Type B pancreatic cell (in vitro differentiated cells): ENCODE measurements at regions not wholly inside any gene's neighbourhood (a gene's known extent, or its start where the extent isn't known, plus 50 kb on each side); places are given as distances from the start of the nearest gene placed in this dataset.

Experiments used
- DNase-seq: peaks from one replicate; pipeline ENCODE4 v3.0.0; 2021; ENCODE audit warnings: mixed read lengths; ENCODE audit not compliant: unreplicated experiment; ENCODE audit errors: extremely low spot score
- H3K27ac Mint-ChIP-seq: 2 replicates; pipeline ENCODE4 v1.8.0; 2021; ENCODE audit warnings: mild to moderate bottlenecking, mixed read lengths
- H3K27me3 Mint-ChIP-seq: 2 replicates; pipeline ENCODE4 v1.8.0; 2021; ENCODE audit warnings: mixed read lengths
- H3K36me3 Mint-ChIP-seq: 2 replicates; pipeline ENCODE4 v1.8.0; 2021; ENCODE audit warnings: mixed read lengths
- H3K4me1 Mint-ChIP-seq: one replicate; pipeline ENCODE4 v1.8.0; 2021; ENCODE audit warnings: mixed read lengths; ENCODE audit not compliant: unreplicated experiment
- H3K4me3 Mint-ChIP-seq: 2 replicates; pipeline ENCODE4 v1.8.0; 2021; ENCODE audit warnings: mild to moderate bottlenecking, mixed read lengths
- H3K9me3 Mint-ChIP-seq: 2 replicates; pipeline ENCODE4 v1.8.0; 2021; ENCODE audit warnings: mixed read lengths
- TF ChIP-seq, protein P1 (sequence below): fragments of 200-600 bp; sonication (generic); conservative IDR thresholded peaks from 2 replicates; pipeline ENCODE4 v1.5.0; 2021; ENCODE audit warnings: antibody characterized with exemption, mild to moderate bottlenecking

DNA sequence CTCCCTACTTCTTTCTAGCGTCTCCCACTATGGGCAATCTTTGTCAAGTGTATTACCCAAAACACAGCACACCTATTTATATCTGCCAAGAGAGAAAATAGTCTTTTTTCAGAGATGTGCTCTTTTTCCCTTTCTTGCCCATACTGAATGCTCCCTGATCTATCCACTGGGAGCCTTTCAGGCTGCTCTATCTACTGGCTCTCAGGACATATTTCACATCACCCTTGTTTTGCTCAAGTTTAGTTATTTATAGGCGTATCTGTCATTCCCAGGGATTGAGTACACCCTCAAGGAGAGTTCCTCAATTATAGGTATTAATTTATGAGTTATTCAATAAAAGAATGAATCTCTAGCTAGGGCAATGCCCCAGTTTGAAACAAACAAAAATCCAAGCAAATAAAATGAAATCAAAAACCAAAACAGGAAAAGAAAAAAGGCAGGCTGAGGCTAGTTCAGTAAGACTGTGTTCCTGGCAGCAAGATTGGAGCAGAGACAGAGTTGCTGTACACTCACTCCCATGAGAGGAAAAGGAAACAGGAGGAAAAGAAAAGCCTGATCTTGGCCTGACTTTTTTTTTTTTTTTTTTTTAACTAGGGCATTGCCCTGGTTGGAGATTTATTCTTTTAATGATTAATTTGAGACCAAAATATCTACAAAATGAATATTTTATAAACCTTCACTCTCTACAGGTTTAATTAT lies 665.9 kb upstream of the PCDH15 start:
- H3K27ac Mint-ChIP-seq = no peak overlapping the region
- DNase-seq = no peak
- TF ChIP-seq, protein P1, sequence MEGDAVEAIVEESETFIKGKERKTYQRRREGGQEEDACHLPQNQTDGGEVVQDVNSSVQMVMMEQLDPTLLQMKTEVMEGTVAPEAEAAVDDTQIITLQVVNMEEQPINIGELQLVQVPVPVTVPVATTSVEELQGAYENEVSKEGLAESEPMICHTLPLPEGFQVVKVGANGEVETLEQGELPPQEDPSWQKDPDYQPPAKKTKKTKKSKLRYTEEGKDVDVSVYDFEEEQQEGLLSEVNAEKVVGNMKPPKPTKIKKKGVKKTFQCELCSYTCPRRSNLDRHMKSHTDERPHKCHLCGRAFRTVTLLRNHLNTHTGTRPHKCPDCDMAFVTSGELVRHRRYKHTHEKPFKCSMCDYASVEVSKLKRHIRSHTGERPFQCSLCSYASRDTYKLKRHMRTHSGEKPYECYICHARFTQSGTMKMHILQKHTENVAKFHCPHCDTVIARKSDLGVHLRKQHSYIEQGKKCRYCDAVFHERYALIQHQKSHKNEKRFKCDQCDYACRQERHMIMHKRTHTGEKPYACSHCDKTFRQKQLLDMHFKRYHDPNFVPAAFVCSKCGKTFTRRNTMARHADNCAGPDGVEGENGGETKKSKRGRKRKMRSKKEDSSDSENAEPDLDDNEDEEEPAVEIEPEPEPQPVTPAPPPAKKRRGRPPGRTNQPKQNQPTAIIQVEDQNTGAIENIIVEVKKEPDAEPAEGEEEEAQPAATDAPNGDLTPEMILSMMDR = no peak
- H3K4me1 Mint-ChIP-seq = peaks cover 3% of the 10 kb centered on the region
- H3K27me3 Mint-ChIP-seq = no peaks in the 10 kb centered on the region
- H3K36me3 Mint-ChIP-seq = no peaks in the 10 kb centered on the region
- no peak overlapping the region for H3K4me3 Mint-ChIP-seq
- no peaks in the 10 kb centered on the region for H3K9me3 Mint-ChIP-seq

DNA sequence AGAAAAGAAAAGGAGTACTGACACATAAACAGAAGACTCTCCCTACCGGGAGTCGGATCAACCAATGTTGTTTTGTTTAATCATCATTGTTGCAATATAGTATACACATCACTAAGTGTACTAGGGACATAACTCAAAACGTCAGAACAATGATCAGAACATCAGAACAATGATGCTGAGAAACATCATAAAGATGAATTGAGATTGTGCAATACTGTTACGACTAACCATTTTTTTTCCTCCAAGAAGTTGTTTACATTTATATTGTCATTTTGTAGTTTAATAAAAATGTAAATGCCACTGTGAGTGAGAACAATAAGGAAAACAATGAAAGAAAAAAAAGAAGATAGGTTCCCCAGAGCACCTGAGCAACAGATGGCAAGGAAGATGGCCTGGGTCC lies 663.1 kb upstream of the PCDH15 start:
- DNase-seq = no peak
- TF ChIP-seq, protein P1 = no peak
- Mint-ChIP-seq H3K27me3 (no peaks in the 10 kb centered on the region), H3K36me3 (no peaks in the 10 kb centered on the region), H3K4me1 (peaks cover 3% of the 10 kb centered on the region), H3K9me3 (no peaks in the 10 kb centered on the region), H3K4me3 (no peak overlapping the region), H3K27ac (no peak overlapping the region)

DNA sequence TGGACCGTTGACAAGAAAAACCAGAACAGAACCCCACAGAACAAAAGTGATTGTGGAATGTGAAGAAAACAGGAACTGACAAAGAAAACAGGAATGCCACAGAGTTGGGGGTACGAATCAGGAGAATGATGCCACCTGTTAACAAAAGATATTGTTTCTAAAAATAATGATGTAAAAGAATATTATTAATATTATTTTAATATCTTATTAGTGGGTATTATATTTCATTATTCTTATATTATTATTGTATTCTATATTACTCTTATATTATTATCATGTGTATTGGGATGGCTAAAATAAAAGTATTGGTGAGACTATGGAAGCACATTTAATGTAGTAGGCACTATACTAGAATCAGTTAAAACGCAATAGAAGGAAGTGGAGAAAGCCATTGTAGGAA lies 659.0 kb upstream of the PCDH15 start:
- TF ChIP-seq, protein P1 = no peak
- Mint-ChIP-seq H3K4me3 (no peak overlapping the region), H3K27ac (no peak overlapping the region), H3K9me3 (no peaks in the 10 kb centered on the region), H3K27me3 (no peaks in the 10 kb centered on the region), H3K36me3 (no peaks in the 10 kb centered on the region), H3K4me1 (no peaks in the 10 kb centered on the region)
- no peak for DNase-seq

DNA sequence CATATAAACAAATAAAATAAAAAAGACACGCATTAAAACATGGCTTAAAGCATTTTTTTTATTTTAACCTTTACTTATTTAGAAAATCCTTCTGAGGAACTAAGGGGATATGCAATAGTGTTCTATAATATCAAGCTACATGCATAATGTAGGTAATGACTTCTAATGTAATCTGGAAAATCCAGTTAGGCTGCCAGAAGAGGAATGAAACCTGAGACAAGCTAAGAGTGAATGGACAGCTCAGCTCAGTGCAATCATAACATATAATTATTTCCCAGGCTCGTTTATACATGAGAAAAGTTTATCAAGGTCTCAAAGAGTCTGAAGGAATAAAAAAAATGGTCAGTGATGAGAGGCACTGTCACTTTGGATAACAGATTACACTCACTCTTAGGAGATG lies 649.0 kb upstream of the PCDH15 start:
- no peak overlapping the region for H3K27ac Mint-ChIP-seq
- H3K36me3 Mint-ChIP-seq = no peaks in the 10 kb centered on the region
- H3K4me1 Mint-ChIP-seq = no peaks in the 10 kb centered on the region
- TF ChIP-seq, protein P1 = no peak
- no peak overlapping the region for H3K4me3 Mint-ChIP-seq
- no peak for DNase-seq
- H3K9me3 Mint-ChIP-seq = peaks cover 4% of the 10 kb centered on the region
- H3K27me3 Mint-ChIP-seq = no peaks in the 10 kb centered on the region

DNA sequence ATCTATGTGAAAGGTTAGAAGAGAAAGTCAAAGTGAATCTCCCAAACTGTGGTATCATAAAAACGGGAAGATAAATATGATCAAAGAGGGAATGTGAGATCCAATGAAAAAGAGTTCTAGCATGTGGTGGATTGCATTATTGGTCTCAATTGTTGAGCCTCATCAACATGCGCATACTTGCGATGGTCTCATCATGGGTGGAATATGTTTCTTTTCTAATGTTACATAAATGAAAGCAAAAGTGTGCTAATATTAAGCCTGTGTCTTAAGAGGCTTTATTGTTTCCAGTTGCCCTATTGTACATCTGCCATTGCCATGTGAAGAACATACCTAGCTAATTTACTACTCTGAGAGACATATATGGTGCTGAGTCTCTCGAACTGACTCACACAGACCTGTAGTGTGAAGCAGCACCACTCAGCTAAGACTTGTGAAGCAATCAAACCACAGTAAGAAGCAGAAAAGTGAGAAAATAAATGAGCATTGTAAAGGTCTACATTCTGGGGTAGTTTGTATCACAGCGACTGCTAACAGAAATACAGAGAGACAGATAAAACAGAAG lies 645.5 kb upstream of the PCDH15 start:
- Mint-ChIP-seq H3K27me3 (peaks cover 5% of the 10 kb centered on the region), H3K4me1 (no peaks in the 10 kb centered on the region), H3K4me3 (no peak overlapping the region), H3K9me3 (peaks cover 10% of the 10 kb centered on the region), H3K36me3 (no peaks in the 10 kb centered on the region), H3K27ac (no peak overlapping the region)
- TF ChIP-seq, protein P1 = no peak
- no peak for DNase-seq
